ENCODE measurements at regions not wholly inside any gene's neighbourhood (a gene's known extent, or its start where the extent isn't known, plus 50 kb on each side); places are given as distances from the start of the nearest gene placed in this dataset.

- no peak for DNase-seq (ENCODE audit: low read depth)
- no peak overlapping the region for H3K4me3 ChIP-seq (ENCODE audit: low read depth, low read length)
These were observed 315.2 kb downstream of the BLID start for GRCh38 chr11:121800731-121801393.

GRCh38 chr11:121800240-121800639 is 315.8 kb downstream of the BLID start:
- H3K4me3 ChIP-seq (ENCODE audit: low read depth, low read length): no peak overlapping the region
- DNase-seq (ENCODE audit: low read depth): no peak
- no peak for TF ChIP-seq CTCF (IDR thresholded peaks at IDR 0.05; ENCODE audit: insufficient read depth, low read depth, low read length, missing control alignments)

More at GRCh38 chr11:121800731-121801393, 315.2 kb downstream of the BLID start:
- no peak for TF ChIP-seq CTCF (IDR thresholded peaks at IDR 0.05; ENCODE audit: insufficient read depth, low read depth, low read length, missing control alignments)

GRCh38 chr11:121797496-121797895 is 318.5 kb downstream of the BLID start:
- TF ChIP-seq CTCF (IDR thresholded peaks at IDR 0.05; ENCODE audit: insufficient read depth, low read depth, low read length, missing control alignments): no peak
- no peak overlapping the region for H3K4me3 ChIP-seq (ENCODE audit: low read depth, low read length)
- no peak for DNase-seq (ENCODE audit: low read depth)

- no peak for TF ChIP-seq CTCF (IDR thresholded peaks at IDR 0.05; ENCODE audit: insufficient read depth, low read depth, low read length, missing control alignments)
- DNase-seq (ENCODE audit: low read depth): no peak
These were observed 320.8 kb downstream of the BLID start for GRCh38 chr11:121795174-121795573.

GRCh38 chr11:121794671-121795141 is 321.3 kb downstream of the BLID start:
- TF ChIP-seq CTCF (IDR thresholded peaks at IDR 0.05; ENCODE audit: insufficient read depth, low read depth, low read length, missing control alignments): no peak
- DNase-seq (ENCODE audit: low read depth): no peak
- H3K4me3 ChIP-seq (ENCODE audit: low read depth, low read length): no peak overlapping the region

More at GRCh38 chr11:121795174-121795573, 320.8 kb downstream of the BLID start:
- H3K4me3 ChIP-seq (ENCODE audit: low read depth, low read length): no peak overlapping the region

GRCh38 chr11:121793916-121794315 is 322.1 kb downstream of the BLID start:
- TF ChIP-seq CTCF (IDR thresholded peaks at IDR 0.05; ENCODE audit: insufficient read depth, low read depth, low read length, missing control alignments): no peak
- no peak for DNase-seq (ENCODE audit: low read depth)
- no peak overlapping the region for H3K4me3 ChIP-seq (ENCODE audit: low read depth, low read length)

- H3K4me3 ChIP-seq (ENCODE audit: low read depth, low read length): no peak overlapping the region
- DNase-seq (ENCODE audit: low read depth): no peak
- no peak for TF ChIP-seq CTCF (IDR thresholded peaks at IDR 0.05; ENCODE audit: insufficient read depth, low read depth, low read length, missing control alignments)
These were observed 322.7 kb downstream of the BLID start for GRCh38 chr11:121793291-121793690.

Data from GM12865 (cell line).